Natural killer cell treated with Interleukin-12 subunit alpha and Interleukin-12 subunit beta and Interleukin-15 and Interleukin-18, amount 100 ng/mL, for 72 hours (primary cell): ENCODE measurements at regions not wholly inside any gene's neighbourhood (a gene's known extent, or its start where the extent isn't known, plus 50 kb on each side); places are given as distances from the start of the nearest gene placed in this dataset.
A peak's percentile ranks its signal among the peaks of the same experiment; 100 is the strongest.
"Not testable (repeated sequence)": the region's sequence is repeated elsewhere in the genome, so short reads cannot be mapped to it uniquely, and the experiment has no call there.

ENCODE experiments used
- ATAC-seq, 2 donors: fragments of 150-1000 bp; cut with Tn5 transposase in 1 of 2; sonication (Bioruptor Pico), chemical (Tn5 transposase) in 1 of 2; 2 replicates each; pipeline ENCODE4 v1.10.0; 2021
- DNase-seq: peaks from one replicate; pipeline ENCODE4 v3.0.0; 2022; ENCODE audit warnings: low spot score
- H3K27ac Mint-ChIP-seq, 2 donors: 1 replicate in 1 of 2; 2 replicates in 1 of 2; pipeline ENCODE4 v1.8.0; 2022; ENCODE audit warnings: mixed read lengths in 2 of 2, mild to moderate bottlenecking in 1 of 2, moderate library complexity in 1 of 2
- H3K27me3 Mint-ChIP-seq, 2 donors: 1 replicate in 1 of 2; 2 replicates in 1 of 2; pipeline ENCODE4 v1.8.0; 2022; ENCODE audit warnings: mixed read lengths in 2 of 2
- H3K36me3 Mint-ChIP-seq: one replicate; pipeline ENCODE4 v1.8.0; 2022; ENCODE audit warnings: mixed read lengths
- H3K4me1 Mint-ChIP-seq, 2 donors: 1 replicate in 1 of 2; 2 replicates in 1 of 2; pipeline ENCODE4 v1.8.0; 2022; ENCODE audit warnings: low read depth in 2 of 2, mixed read lengths in 2 of 2, mild to moderate bottlenecking in 1 of 2
- H3K4me3 Mint-ChIP-seq: one replicate; pipeline ENCODE4 v1.8.0; 2022; ENCODE audit warnings: mixed read lengths
- H3K9me3 Mint-ChIP-seq: 2 replicates; pipeline ENCODE4 v1.8.0; 2022; ENCODE audit warnings: mixed read lengths

DNA sequence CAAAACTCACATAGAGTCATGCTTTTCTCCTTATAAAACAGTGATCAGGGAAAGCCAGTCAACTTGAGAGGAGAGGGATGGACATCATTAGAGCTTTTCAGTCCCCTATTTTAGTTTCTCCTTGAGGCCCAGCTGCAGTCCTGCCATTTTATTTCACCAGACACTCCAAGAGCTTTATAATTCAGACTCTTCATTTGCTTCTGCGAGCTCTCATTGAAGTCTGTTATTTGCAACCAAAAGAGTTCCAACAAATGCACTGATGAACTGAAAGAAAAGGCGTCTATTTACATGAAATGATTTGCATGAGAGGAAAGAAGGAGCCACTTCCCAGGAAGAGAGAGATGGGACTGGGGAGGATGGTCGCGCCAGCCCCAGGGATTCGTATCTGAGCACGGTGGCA lies 86.8 kb downstream of the NDUFA12 start:
- Mint-ChIP-seq H3K27me3 (no peaks in the 10 kb centered on the region), H3K4me1 (peaks cover 0 to 3% of the 10 kb centered on the region in 2 donors), H3K27ac (no peak overlapping the region), H3K4me3 (no peak overlapping the region), H3K36me3 (no peaks in the 10 kb centered on the region), H3K9me3 (no peaks in the 10 kb centered on the region)
- ATAC-seq (no peak), DNase-seq (no peak)

GRCh38 chr12:94909663-94910062 lies 93.8 kb downstream of the NDUFA12 start:
- Mint-ChIP-seq H3K27ac (no peak overlapping the region), H3K4me3 (no peak overlapping the region)

DNA sequence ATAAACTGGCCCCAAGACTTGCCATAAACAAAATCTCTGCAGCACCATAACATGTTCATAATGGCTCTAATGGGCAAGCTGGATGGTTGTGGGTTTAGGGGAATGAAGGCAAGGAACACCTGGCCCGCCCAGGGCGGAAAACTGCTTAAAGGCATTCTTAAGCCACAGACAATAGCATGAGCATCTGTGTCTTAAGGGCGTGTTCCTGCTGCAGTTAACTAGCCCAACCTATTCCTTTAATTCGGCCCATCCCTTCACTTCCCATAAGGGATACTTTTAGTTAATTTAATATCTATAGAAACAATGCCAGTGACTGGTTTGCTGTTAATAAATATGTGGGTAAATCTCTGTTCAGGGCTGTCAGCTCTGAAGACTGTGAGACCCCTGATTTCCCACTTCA lies 97.7 kb downstream of the NDUFA12 start:
- not testable (repeated sequence) for H3K4me3 Mint-ChIP-seq, H3K4me1 Mint-ChIP-seq, H3K27ac Mint-ChIP-seq, DNase-seq, ATAC-seq, H3K27me3 Mint-ChIP-seq, H3K36me3 Mint-ChIP-seq, H3K9me3 Mint-ChIP-seq

More at GRCh38 chr12:94909663-94910062, 93.8 kb downstream of the NDUFA12 start:
- H3K4me1 Mint-ChIP-seq = peaks cover 0 to 3% of the 10 kb centered on the region in 2 donors
- peaks cover 0 to 8% of the 10 kb centered on the region in 2 donors for H3K27me3 Mint-ChIP-seq
- H3K36me3 Mint-ChIP-seq = peaks cover 6% of the 10 kb centered on the region
- peaks cover 5% of the 10 kb centered on the region for H3K9me3 Mint-ChIP-seq
- DNase-seq (no peak), ATAC-seq (no peak)

DNA sequence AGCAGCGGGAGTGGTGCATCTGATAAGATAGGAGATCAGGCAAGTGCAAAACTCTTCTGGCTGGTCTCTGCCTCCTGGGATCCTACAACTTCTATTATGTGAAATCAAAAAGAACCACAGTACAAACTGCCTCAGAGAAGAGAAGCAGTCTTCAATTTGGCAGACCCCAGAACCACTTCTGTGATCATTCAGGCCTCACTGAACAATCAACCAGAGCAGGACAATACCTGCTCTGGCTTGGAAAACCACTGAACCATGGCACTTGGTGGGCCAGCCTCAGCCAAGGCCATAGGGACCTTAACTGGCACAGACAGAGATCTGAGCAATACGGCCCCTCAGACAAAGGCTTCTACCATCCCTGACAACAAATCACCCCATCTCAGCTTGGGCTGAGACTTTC lies 103.0 kb downstream of the NDUFA12 start:
- H3K27ac Mint-ChIP-seq = no peak overlapping the region
- ATAC-seq (no peak), DNase-seq (no peak)
- H3K4me1 Mint-ChIP-seq = no peaks in the 10 kb centered on the region
- no peaks in the 10 kb centered on the region for H3K27me3 Mint-ChIP-seq
- H3K4me3 Mint-ChIP-seq = no peak overlapping the region
- H3K36me3 Mint-ChIP-seq = no peaks in the 10 kb centered on the region
- no peaks in the 10 kb centered on the region for H3K9me3 Mint-ChIP-seq

GRCh38 chr12:94898388-94898787 lies 105.1 kb downstream of the NDUFA12 start:
- no peak overlapping the region for H3K27ac Mint-ChIP-seq
- H3K4me3 Mint-ChIP-seq = no peak overlapping the region
- H3K4me1 Mint-ChIP-seq = peaks cover 0 to under 1% of the 10 kb centered on the region in 2 donors
- H3K27me3 Mint-ChIP-seq = peaks cover 0 to 3% of the 10 kb centered on the region in 2 donors
- ATAC-seq (no peak), DNase-seq (no peak)
- no peaks in the 10 kb centered on the region for H3K36me3 Mint-ChIP-seq
- H3K9me3 Mint-ChIP-seq = no peaks in the 10 kb centered on the region

- no peak for DNase-seq
- peak in 1 of 2 donors; percentile 20 for ATAC-seq
- Mint-ChIP-seq H3K36me3 (no peaks in the 10 kb centered on the region), H3K27ac (no peak overlapping the region), H3K4me3 (no peak overlapping the region), H3K9me3 (no peaks in the 10 kb centered on the region), H3K27me3 (peaks cover 5 to 9% of the 10 kb centered on the region in 2 donors), H3K4me1 (peaks cover 0 to 8% of the 10 kb centered on the region in 2 donors)
Observed at GRCh38 chr12:94892544-94893267, 110.8 kb downstream of the NDUFA12 start.

GRCh38 chr12:94889445-94890210 lies 113.9 kb downstream of the NDUFA12 start:
- Mint-ChIP-seq H3K9me3 (no peaks in the 10 kb centered on the region), H3K27ac (no peak overlapping the region), H3K27me3 (peaks cover 6 to 9% of the 10 kb centered on the region in 2 donors), H3K4me1 (peaks cover 0 to 8% of the 10 kb centered on the region in 2 donors), H3K4me3 (no peak overlapping the region), H3K36me3 (no peaks in the 10 kb centered on the region)
- DNase-seq = no peak
- no peak for ATAC-seq

GRCh38 chr12:94879542-94879941 lies 124.0 kb downstream of the NDUFA12 start:
- Mint-ChIP-seq H3K27me3 (peaks cover 30 to 38% of the 10 kb centered on the region in 2 donors), H3K9me3 (peaks cover 3% of the 10 kb centered on the region), H3K27ac (no peak overlapping the region), H3K4me1 (peaks cover 7 to 9% of the 10 kb centered on the region in 2 donors), H3K4me3 (no peak overlapping the region), H3K36me3 (peaks cover 5% of the 10 kb centered on the region)
- no peak for ATAC-seq
- no peak for DNase-seq

DNA sequence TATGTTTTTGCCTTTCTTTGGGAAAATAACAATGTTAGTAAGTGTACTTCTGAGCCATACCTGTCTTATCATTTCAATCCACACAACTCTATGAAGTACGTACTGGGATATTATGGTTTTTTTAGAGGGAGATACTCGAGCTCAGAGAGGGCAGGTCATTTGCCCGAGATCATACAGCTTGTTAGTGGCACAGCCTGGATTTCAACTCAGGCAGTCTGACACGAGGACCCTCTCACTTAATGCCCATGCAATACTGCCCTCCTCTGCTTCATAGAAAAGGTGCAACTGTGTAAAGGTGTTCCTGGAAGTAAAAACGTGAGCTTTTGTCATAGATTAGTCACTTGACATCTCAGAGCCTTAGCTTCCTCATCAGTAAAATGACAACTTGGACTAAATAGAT lies 128.0 kb downstream of the NDUFA12 start:
- Mint-ChIP-seq H3K9me3 (peaks cover 3% of the 10 kb centered on the region), H3K4me3 (peak overlapping the region; percentile 28), H3K27ac (no peak overlapping the region), H3K4me1 (peaks cover 13 to 16% of the 10 kb centered on the region in 2 donors), H3K36me3 (no peaks in the 10 kb centered on the region), H3K27me3 (peaks cover 42 to 55% of the 10 kb centered on the region in 2 donors)
- ATAC-seq (no peak), DNase-seq (no peak)

GRCh38 chr12:94874518-94875302 lies 128.8 kb downstream of the NDUFA12 start:
- peaks cover 13 to 16% of the 10 kb centered on the region in 2 donors for H3K4me1 Mint-ChIP-seq
- H3K9me3 Mint-ChIP-seq = peaks cover 3% of the 10 kb centered on the region
- no peaks in the 10 kb centered on the region for H3K36me3 Mint-ChIP-seq
- ATAC-seq (no peak), DNase-seq (no peak)
- H3K27ac Mint-ChIP-seq = peak overlapping the region in 1 of 2 donors; percentile 47
- peaks cover 43 to 60% of the 10 kb centered on the region in 2 donors for H3K27me3 Mint-ChIP-seq
- peak overlapping the region; percentile 79 for H3K4me3 Mint-ChIP-seq

- DNase-seq = peak; percentile 61
- Mint-ChIP-seq H3K4me1 (peaks cover 13 to 16% of the 10 kb centered on the region in 2 donors), H3K9me3 (no peaks in the 10 kb centered on the region), H3K27me3 (peaks cover 40 to 52% of the 10 kb centered on the region in 2 donors), H3K4me3 (peak overlapping the region; percentile 79), H3K36me3 (no peaks in the 10 kb centered on the region), H3K27ac (peak overlapping the region in 1 of 2 donors; percentile 47)
- ATAC-seq = peak; percentile 5 to 93
Observed at GRCh38 chr12:94873734-94874517, 129.6 kb downstream of the NDUFA12 start.

- Mint-ChIP-seq H3K9me3 (no peaks in the 10 kb centered on the region), H3K4me3 (peak overlapping the region; percentile 63), H3K4me1 (peaks cover 13 to 16% of the 10 kb centered on the region in 2 donors), H3K27me3 (peaks cover 37 to 47% of the 10 kb centered on the region in 2 donors), H3K36me3 (no peaks in the 10 kb centered on the region), H3K27ac (no peak overlapping the region)
- ATAC-seq (peak; percentile 53 to 86), DNase-seq (peak; percentile 60)
Observed at GRCh38 chr12:94872971-94873733, 130.3 kb downstream of the NDUFA12 start.
